Karpas-422 (cell line): ENCODE measurements at regions not wholly inside any gene's neighbourhood (a gene's known extent, or its start where the extent isn't known, plus 50 kb on each side); places are given as distances from the start of the nearest gene placed in this dataset.

Experiments
- DNase-seq: peaks from one replicate; pipeline ENCODE4 v3.0.0-alpha.2; 2015
- H2AFZ ChIP-seq: fragments of 200-600 bp; sonication (generic); 2 replicates; pipeline ENCODE4 v1.6.1; 2014; ENCODE audit warnings: antibody characterized with exemption, low read length, mixed read lengths
- H3K27ac ChIP-seq: fragments of 200-600 bp; sonication (generic); 2 replicates; pipeline ENCODE4 v1.5.1; 2014; ENCODE audit warnings: mild to moderate bottlenecking, low read length, moderate library complexity
- H3K27me3 ChIP-seq: fragments of 200-600 bp; sonication (generic); 2 replicates; pipeline ENCODE4 v1.6.1; 2014; ENCODE audit warnings: low read length, mixed read lengths
- H3K36me3 ChIP-seq: fragments of 200-600 bp; sonication (generic); 2 replicates; pipeline ENCODE4 v1.6.1; 2014; ENCODE audit warnings: low read length, mixed read lengths; ENCODE audit not compliant: insufficient read depth
- H3K4me1 ChIP-seq: fragments of 200-600 bp; sonication (generic); 2 replicates; pipeline ENCODE4 v1.6.1; 2014; ENCODE audit warnings: mild to moderate bottlenecking, low read length, mixed read lengths
- H3K4me2 ChIP-seq: fragments of 200-600 bp; sonication (generic); 2 replicates; pipeline ENCODE4 v1.6.1; 2014; ENCODE audit warnings: low read length, low read depth, mild to moderate bottlenecking; ENCODE audit not compliant: poor library complexity, severe bottlenecking
- H3K4me3 ChIP-seq: fragments of 200-600 bp; sonication (generic); 2 replicates; pipeline ENCODE4 v1.5.1; 2014; ENCODE audit warnings: mild to moderate bottlenecking, antibody characterized with exemption, low read length, mixed read lengths
- H3K79me2 ChIP-seq: fragments of 200-600 bp; sonication (generic); 2 replicates; pipeline ENCODE4 v1.6.1; 2014; ENCODE audit warnings: mild to moderate bottlenecking, low read length, mixed read lengths
- H3K9ac ChIP-seq: fragments of 200-600 bp; sonication (generic); 2 replicates; pipeline ENCODE4 v1.6.0; 2014; ENCODE audit warnings: low read length
- H3K9me2 ChIP-seq: fragments of 200-600 bp; sonication (generic), shearing (Covaris generic); replicated peaks from 2 replicates; pipeline ENCODE4 v1.6.0; 2014; ENCODE audit warnings: mild to moderate bottlenecking, low read length, moderate library complexity; ENCODE audit not compliant: insufficient read depth
- H3K9me3 ChIP-seq: fragments of 300-700, 200-600 bp; sonication (generic); 2 replicates; pipeline ENCODE4 v1.6.1; 2014; ENCODE audit warnings: low read length, mixed read lengths
- H4K20me1 ChIP-seq: fragments of 200-600 bp; sonication (generic); 2 replicates; pipeline ENCODE4 v1.6.1; 2014; ENCODE audit warnings: mild to moderate bottlenecking, antibody characterized with exemption, low read length, low read depth; ENCODE audit not compliant: insufficient read depth

DNA sequence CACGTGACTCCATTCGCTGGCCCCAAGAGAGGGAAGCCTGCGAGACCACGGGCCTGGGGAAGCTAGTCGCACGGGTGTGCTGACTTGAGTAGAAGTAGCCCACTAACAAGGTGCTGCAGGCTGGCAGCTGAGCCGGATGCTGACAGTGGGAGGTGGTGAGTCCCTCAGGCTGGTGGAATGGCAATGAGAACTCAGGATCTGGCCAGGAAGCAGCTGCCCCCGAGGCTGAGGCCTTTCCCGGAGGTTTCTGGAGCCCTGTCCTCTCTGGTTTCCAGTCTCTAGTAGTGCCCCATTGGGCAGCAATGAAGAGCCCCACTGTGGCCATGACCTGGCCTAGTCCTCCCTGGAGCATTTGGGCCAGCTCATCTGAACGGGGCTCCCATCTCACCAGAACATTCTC, 366.7 kb upstream of the IRX4 start:
- Histone ChIP-seq H4K20me1 (no peaks in the 10 kb centered on the region), H3K9me2 (no peaks in the 10 kb centered on the region), H3K36me3 (no peaks in the 10 kb centered on the region), H3K9ac (no peak overlapping the region), H3K27ac (no peak overlapping the region), H3K9me3 (no peaks in the 10 kb centered on the region), H2AFZ (no peak overlapping the region), H3K79me2 (no peaks in the 10 kb centered on the region), H3K4me1 (no peaks in the 10 kb centered on the region), H3K4me3 (no peak overlapping the region), H3K4me2 (no peak overlapping the region), H3K27me3 (no peaks in the 10 kb centered on the region)
- no peak for DNase-seq

DNA sequence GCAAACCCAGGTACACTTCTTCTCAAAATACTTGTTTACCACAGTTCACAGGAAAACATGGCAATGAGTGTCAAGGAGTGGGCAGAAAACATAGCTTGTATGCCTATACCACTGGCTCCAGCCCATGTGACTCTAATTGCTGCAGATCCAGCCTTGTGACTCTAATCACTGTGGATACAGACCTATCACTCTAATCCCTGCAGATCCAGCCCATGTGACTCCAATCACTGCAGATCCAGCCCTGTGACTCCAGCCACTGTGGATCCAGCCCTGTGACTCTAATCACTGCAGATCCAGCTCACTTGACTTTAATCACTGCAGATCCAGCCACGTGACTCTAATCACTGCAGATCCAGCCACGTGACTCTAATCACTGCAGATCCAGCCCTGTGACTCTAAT, 366.3 kb upstream of the IRX4 start:
- Histone ChIP-seq H3K4me1 (no peaks in the 10 kb centered on the region), H3K36me3 (no peaks in the 10 kb centered on the region), H3K9me3 (no peaks in the 10 kb centered on the region), H3K27me3 (no peaks in the 10 kb centered on the region), H3K4me2 (no peak overlapping the region), H3K27ac (no peak overlapping the region), H2AFZ (no peak overlapping the region), H3K4me3 (no peak overlapping the region), H3K9me2 (no peaks in the 10 kb centered on the region), H3K9ac (no peak overlapping the region), H3K79me2 (no peaks in the 10 kb centered on the region), H4K20me1 (no peaks in the 10 kb centered on the region)
- DNase-seq, result no peak

DNA sequence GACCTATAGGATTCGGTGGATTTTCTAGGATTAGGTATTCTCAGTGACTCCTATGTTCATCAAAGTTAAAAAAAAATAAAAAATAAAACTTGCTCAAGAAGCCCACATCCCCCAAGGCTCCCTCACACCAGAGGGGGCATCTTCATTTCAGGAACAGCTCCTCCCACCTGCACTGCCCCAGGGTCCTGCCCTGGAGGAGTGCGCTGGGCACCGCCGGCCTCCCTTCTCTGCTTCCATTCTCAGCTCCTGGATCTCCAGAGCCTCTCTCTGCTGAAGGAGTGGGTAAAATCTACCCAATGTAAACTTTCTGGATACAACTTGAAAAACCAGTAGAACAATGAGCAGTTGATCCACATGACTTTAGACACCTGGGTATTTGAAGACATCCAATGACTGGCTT, 359.8 kb upstream of the IRX4 start:
- no peak for DNase-seq
- Histone ChIP-seq H3K9ac (no peak overlapping the region), H3K4me1 (no peaks in the 10 kb centered on the region), H3K79me2 (no peaks in the 10 kb centered on the region), H4K20me1 (no peaks in the 10 kb centered on the region), H3K36me3 (no peaks in the 10 kb centered on the region), H3K27me3 (no peaks in the 10 kb centered on the region), H2AFZ (no peak overlapping the region), H3K9me2 (no peaks in the 10 kb centered on the region), H3K4me2 (no peak overlapping the region), H3K27ac (no peak overlapping the region), H3K9me3 (no peaks in the 10 kb centered on the region), H3K4me3 (no peak overlapping the region)

DNA sequence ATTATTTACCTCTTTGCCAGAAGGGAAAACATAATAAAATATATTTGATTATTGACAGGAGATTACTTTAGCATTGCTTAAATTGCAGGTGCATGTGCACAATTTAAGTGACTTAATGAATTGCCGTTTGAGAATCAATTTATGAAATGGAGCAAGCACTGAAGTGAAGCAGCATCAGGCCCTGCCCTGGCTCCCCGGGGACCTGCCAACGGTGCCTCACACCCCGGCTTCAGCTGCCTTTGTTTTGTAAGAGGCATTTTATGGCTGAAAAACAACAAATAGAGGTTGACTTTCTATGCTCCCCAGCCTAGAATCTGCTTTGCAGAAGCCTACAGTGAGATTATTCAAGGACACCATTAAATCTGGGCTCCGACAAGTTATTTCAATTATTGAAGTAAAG, 359.1 kb upstream of the IRX4 start:
- Histone ChIP-seq H3K9me2 (no peaks in the 10 kb centered on the region), H2AFZ (no peak overlapping the region), H3K36me3 (no peaks in the 10 kb centered on the region), H3K4me1 (no peaks in the 10 kb centered on the region), H3K79me2 (no peaks in the 10 kb centered on the region), H3K4me2 (no peak overlapping the region), H4K20me1 (no peaks in the 10 kb centered on the region), H3K9me3 (no peaks in the 10 kb centered on the region), H3K4me3 (no peak overlapping the region), H3K9ac (no peak overlapping the region), H3K27ac (no peak overlapping the region), H3K27me3 (no peaks in the 10 kb centered on the region)
- DNase-seq, result no peak

DNA sequence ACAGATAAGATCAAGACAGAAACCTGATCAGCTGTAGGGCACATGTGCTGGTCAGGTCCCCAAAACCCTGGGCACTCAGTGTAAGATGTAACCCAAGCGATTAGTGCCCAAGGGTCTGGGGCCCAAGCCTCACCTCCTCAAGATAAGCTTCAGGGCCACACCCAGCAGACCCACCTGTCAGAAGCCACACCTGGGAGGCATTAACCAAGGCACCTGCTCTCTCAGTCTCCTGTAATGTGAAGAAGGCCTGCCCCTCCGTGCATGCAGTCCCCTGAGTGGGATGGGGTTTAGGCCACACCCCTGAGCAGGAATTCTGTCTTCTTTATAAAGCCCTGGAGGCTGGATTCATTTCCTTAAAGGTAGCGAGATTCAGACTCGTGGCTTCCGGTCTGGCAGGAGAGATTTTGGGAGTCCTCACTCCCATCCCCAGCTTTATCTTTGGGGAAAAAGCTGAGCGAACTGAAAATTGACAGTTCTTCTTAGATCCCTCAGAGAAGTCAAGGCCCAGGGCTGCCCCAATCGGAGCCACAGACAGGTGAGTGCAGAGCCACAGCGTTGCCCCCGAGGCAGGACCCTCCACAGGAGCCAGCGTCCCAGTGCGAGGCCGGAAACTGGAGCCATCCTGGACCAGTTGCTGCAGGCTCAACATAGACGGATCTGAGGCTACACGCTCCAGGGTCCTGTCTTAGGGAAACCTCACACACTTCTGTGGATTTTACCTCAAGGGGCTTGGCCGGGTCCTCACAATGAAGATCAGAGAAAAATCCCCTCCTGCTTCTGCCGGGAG, 357.6 kb upstream of the IRX4 start:
- Histone ChIP-seq H3K79me2 (no peaks in the 10 kb centered on the region), H2AFZ (no peak overlapping the region), H3K4me2 (no peak overlapping the region), H3K9me3 (no peaks in the 10 kb centered on the region), H3K4me1 (no peaks in the 10 kb centered on the region), H3K36me3 (no peaks in the 10 kb centered on the region), H3K9me2 (no peaks in the 10 kb centered on the region), H3K9ac (no peak overlapping the region), H3K4me3 (no peak overlapping the region), H4K20me1 (no peaks in the 10 kb centered on the region), H3K27me3 (no peaks in the 10 kb centered on the region), H3K27ac (no peak overlapping the region)
- DNase-seq, result no peak

DNA sequence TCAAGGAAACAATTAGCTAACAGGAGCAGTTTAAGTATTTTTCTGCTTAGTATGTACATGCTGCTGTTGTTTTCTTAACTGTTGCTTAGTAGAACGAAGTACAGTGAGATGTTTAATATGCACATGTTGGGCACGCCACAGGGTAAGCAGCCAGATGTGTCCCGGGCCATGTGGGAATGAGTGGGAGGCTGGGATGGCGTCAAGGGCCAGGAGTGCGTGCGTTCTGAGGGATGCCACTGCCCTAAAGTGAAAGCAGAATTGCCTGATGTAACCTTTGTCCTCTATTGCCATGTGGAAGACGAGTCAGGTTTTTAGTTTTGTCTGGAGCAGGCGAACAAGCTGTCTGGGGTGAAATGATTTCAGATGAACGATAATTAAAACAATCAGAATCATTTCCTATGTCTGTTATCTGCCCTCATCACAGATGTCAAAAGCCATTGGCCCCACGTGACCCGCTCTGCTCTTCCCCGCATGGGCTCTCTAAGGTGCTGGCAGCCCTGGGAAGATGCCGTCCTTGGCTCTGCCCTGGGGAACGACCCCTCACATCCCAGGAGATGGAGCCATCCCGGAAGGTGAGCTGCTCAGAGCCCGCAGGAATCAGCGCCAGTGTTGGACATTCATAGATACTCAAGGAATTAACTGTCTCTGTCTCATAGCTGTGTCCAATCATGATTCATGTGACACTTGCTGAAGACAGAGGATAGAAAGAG, 356.6 kb upstream of the IRX4 start:
- H3K9me3 ChIP-seq, result peaks cover 4% of the 10 kb centered on the region; the same call in 1 of the 2 replicates

DNA sequence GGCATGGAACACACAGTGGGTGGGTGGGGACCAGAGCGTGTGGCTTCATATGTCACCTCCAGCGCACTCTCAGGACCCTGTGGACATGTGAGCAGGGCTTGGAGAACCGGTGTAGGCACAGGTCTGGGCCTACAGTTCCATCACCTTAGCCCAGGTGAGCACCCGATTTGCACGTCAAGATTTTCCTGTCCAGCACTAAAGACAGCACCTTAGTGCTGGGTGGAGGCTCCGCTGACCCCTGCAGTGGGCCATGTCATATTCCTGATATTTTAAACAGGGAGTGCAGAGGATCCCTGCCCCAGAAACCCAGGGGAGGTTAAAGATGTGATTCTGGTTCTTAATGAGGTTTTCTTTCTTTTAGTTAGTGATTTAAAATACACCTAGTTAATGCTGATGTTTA, 356.0 kb upstream of the IRX4 start:
- Histone ChIP-seq H3K9me2 (no peaks in the 10 kb centered on the region), H2AFZ (no peak overlapping the region), H3K36me3 (no peaks in the 10 kb centered on the region), H3K27ac (no peak overlapping the region), H3K4me3 (no peak overlapping the region), H4K20me1 (no peaks in the 10 kb centered on the region), H3K4me2 (no peak overlapping the region), H3K9me3 (peaks cover 4% of the 10 kb centered on the region; the same call in 1 of the 2 replicates), H3K27me3 (no peaks in the 10 kb centered on the region), H3K4me1 (no peaks in the 10 kb centered on the region), H3K9ac (no peak overlapping the region), H3K79me2 (no peaks in the 10 kb centered on the region)
- DNase-seq, result no peak

More for the DNA sequence above, 356.6 kb upstream of the IRX4 start:
- no peaks in the 10 kb centered on the region for H4K20me1 ChIP-seq
- no peak overlapping the region for H3K9ac ChIP-seq
- no peak overlapping the region for H2AFZ ChIP-seq
- H3K9me2 ChIP-seq, result no peaks in the 10 kb centered on the region
- H3K79me2 ChIP-seq, result no peaks in the 10 kb centered on the region
- no peak overlapping the region for H3K4me2 ChIP-seq
- no peak for DNase-seq
- H3K4me3 ChIP-seq, result no peak overlapping the region
- H3K27ac ChIP-seq, result no peak overlapping the region
- no peaks in the 10 kb centered on the region for H3K36me3 ChIP-seq
- H3K4me1 ChIP-seq, result no peaks in the 10 kb centered on the region
- H3K27me3 ChIP-seq, result no peaks in the 10 kb centered on the region

DNA sequence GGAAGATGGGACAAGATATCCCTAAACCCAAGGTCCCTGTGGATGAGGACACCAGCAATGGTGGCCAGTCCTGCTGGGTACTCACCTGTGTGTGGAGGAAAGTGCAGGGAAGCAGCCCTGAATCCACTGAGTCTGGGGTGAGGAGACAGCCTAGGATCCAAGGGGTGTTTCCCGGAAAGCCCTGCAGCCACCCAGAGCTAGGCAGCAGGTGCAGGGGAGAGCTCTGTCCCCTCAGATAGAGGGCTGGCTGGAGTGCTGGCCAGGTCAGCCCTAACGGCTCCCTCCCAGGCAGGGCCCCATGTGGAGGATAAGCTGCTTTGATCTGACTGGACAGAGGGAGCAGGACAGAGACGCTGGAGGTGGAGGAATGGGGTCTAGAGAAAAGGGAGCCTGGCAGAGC, 344.7 kb upstream of the IRX4 start:
- Histone ChIP-seq H3K79me2 (no peaks in the 10 kb centered on the region), H3K4me3 (no peak overlapping the region)

More for the DNA sequence above, 344.7 kb upstream of the IRX4 start:
- Histone ChIP-seq H3K27ac (no peak overlapping the region), H3K9me2 (no peaks in the 10 kb centered on the region; the same call in 1 of the 2 replicates), H3K9ac (no peak overlapping the region), H3K4me1 (no peaks in the 10 kb centered on the region), H4K20me1 (no peaks in the 10 kb centered on the region), H3K9me3 (no peaks in the 10 kb centered on the region), H3K27me3 (no peaks in the 10 kb centered on the region), H2AFZ (no peak overlapping the region), H3K4me2 (no peak overlapping the region), H3K36me3 (no peaks in the 10 kb centered on the region)
- no peak for DNase-seq
